Ovary (tissue), 7 donors: ENCODE measurements at regions not wholly inside any gene's neighbourhood (a gene's known extent, or its start where the extent isn't known, plus 50 kb on each side); places are given as distances from the start of the nearest gene placed in this dataset.

Experiments
- DNase-seq, 5 donors: peaks; one replicate each; pipeline ENCODE4 v3.0.0-alpha.2; 2019 to 2020
- H3K27ac ChIP-seq, 2 donors: fragments of 200-600 bp; one replicate each; pipeline versions ENCODE4 v1.5.1 to v1.8.0; 2019 to 2022
- H3K27me3 ChIP-seq: fragments of 200-600 bp; one replicate; pipeline ENCODE4 v1.8.0; 2022
- H3K36me3 ChIP-seq: fragments of 200-600 bp; sonication (generic); one replicate; pipeline ENCODE4 v1.5.1; 2019
- H3K4me1 ChIP-seq: one replicate; pipeline ENCODE4 v1.8.1; 2013; ENCODE audit warnings: mild to moderate bottlenecking, moderate library complexity; ENCODE audit not compliant: insufficient read depth
- H3K4me3 ChIP-seq: fragments of 200-600 bp; sonication (generic); one replicate; pipeline ENCODE4 v1.5.1; 2017
- H3K9me3 ChIP-seq, 2 donors: fragments of 200-600 bp in 1 of 2; sonication (generic) in 1 of 2; one replicate each; pipeline versions ENCODE4 v1.5.1 to v1.8.1; 2013 to 2019; ENCODE audit warnings: mild to moderate bottlenecking in 1 of 2, moderate library complexity in 1 of 2
- CTCF ChIP-seq, 3 donors: fragments of 450-650 bp in 2 of 3; fragments of 200-600 bp in 1 of 3; IDR thresholded peaks; one replicate each; pipeline versions ENCODE4 v1.5.1 to v1.8.0; 2016 to 2022; ENCODE audit warnings: antibody characterized with exemption in 3 of 3, mild to moderate bottlenecking in 1 of 3
- EP300 ChIP-seq: sonication (generic); formaldehyde crosslinking; IDR thresholded peaks from one replicate; pipeline ENCODE4 v1.6.1; 2017; ENCODE audit warnings: antibody characterized with exemption
- POLR2A ChIP-seq: fragments of 450-650 bp; IDR thresholded peaks from one replicate; pipeline ENCODE4 v1.6.1; 2017; ENCODE audit warnings: antibody characterized with exemption, mild to moderate bottlenecking, moderate library complexity
- WGBS, 3 donors: extraction: QIAGEN DNeasy Blood & Tissue Kit in 1 of 3; methylation state at CpG; one replicate each; pipeline versions ENCODE4 v1.1.5 to v1.1.7; 2013 to 2017; 5-methylcytosine and 5-hydroxymethylcytosine counted together
- intact Hi-C, 4 donors: fragments of 100-400 bp; cut with DNase I; formaldehyde crosslinking; loops; one replicate each; pipeline versions ENCODE4 v1.11.0 to v1.15.1; 2022 to 2023
- donor health status: DM: no; HTN: no; CAD: no; lungs with moderate emphysema.
- donor health status: DM: no; HTN: no; CAD: no.
- donor health status: Bipolar disorder and iron deficiency.
- donor health status: DM: no; HTN: no; CAD: no.
- donor health status: DM: yes; HTN: yes; CAD: no.

- DNase-seq = no peak
- no peak for TF ChIP-seq CTCF (IDR thresholded peaks at IDR 0.05)
- TF ChIP-seq POLR2A = no peak
- TF ChIP-seq EP300 = no peak
- H3K4me3 ChIP-seq = no peak overlapping the region
Measured at GRCh38 chr18:78896111-78896905, 83.3 kb upstream of the SALL3 start.

GRCh38 chr18:78898066-78898465, 81.6 kb upstream of the SALL3 start:
- Histone ChIP-seq H3K4me3 (no peak overlapping the region), H3K27ac (no peak overlapping the region), H3K27me3 (no peaks in the 10 kb centered on the region), H3K9me3 (no peaks in the 10 kb centered on the region), H3K4me1 (no peaks in the 10 kb centered on the region), H3K36me3 (no peaks in the 10 kb centered on the region)
- no peak for TF ChIP-seq POLR2A
- TF ChIP-seq CTCF (IDR thresholded peaks at IDR 0.05) = no peak
- TF ChIP-seq EP300 = no peak
- intact Hi-C loops = no loop called here
- no peak for DNase-seq
- WGBS, 3 donors = 88 to 90% (median 90%) methylated on average over 9 of the region's 9 CpGs

More at GRCh38 chr18:78896111-78896905, 83.3 kb upstream of the SALL3 start:
- Histone ChIP-seq H3K4me1 (no peaks in the 10 kb centered on the region), H3K27me3 (no peaks in the 10 kb centered on the region), H3K9me3 (no peaks in the 10 kb centered on the region), H3K36me3 (no peaks in the 10 kb centered on the region), H3K27ac (no peak overlapping the region)
- intact Hi-C loops = no loop called here
- 62 to 76% (median 64%) methylated on average over 22 of the region's 22 CpGs for WGBS, 3 donors

- Histone ChIP-seq H3K36me3 (no peaks in the 10 kb centered on the region), H3K9me3 (no peaks in the 10 kb centered on the region), H3K27ac (no peak overlapping the region), H3K4me1 (no peaks in the 10 kb centered on the region), H3K27me3 (no peaks in the 10 kb centered on the region), H3K4me3 (no peak overlapping the region)
- WGBS, 3 donors = 86 to 92% (median 92%) methylated on average over 14 of the region's 14 CpGs
- DNase-seq = no peak
- TF ChIP-seq CTCF (IDR thresholded peaks at IDR 0.05) = no peak
- no peak for TF ChIP-seq EP300
- TF ChIP-seq POLR2A = no peak
- intact Hi-C loops = no loop called here
Measured at GRCh38 chr18:78898635-78899034, 81.0 kb upstream of the SALL3 start.

GRCh38 chr18:78899241-78899640, 80.4 kb upstream of the SALL3 start:
- no peak overlapping the region for H3K27ac ChIP-seq
- no peaks in the 10 kb centered on the region for H3K27me3 ChIP-seq
- H3K36me3 ChIP-seq = no peaks in the 10 kb centered on the region
- WGBS, 3 donors = 76 to 86% (median 84%) methylated on average over 3 of the region's 3 CpGs
- no peaks in the 10 kb centered on the region for H3K9me3 ChIP-seq
- H3K4me3 ChIP-seq = no peak overlapping the region
- TF ChIP-seq EP300 = no peak
- TF ChIP-seq POLR2A = no peak
- DNase-seq = no peak
- H3K4me1 ChIP-seq = no peaks in the 10 kb centered on the region
- intact Hi-C loops = no loop called here
